ENCODE measurements at regions not wholly inside any gene's neighbourhood (a gene's known extent, or its start where the extent isn't known, plus 50 kb on each side); places are given as distances from the start of the nearest gene placed in this dataset.

DNA sequence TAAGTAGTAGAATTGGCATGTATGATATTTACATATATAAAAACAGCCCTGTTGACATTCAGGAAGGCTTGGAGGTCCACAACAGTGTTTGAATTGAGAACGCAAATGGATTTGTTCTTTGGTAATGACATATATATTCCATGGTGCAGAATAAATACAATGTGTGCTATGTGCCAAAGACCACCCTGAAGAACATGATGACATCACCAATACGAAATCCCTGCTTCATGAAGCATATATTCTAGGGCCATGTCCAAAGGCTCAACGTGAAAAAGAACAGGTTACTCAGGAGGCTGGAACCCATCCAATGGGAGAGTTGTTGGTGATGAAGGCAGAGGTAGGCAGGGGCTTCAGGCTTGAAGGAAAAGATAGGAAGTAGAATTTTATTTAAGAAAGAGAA lies 423.9 kb upstream of the MAF start:
- Histone ChIP-seq H3K4me3 (no peak overlapping the region), H3K27me3 (no peaks in the 10 kb centered on the region), H3K9me3 (no peaks in the 10 kb centered on the region), H3K27ac (no peak overlapping the region), H3K4me1 (no peaks in the 10 kb centered on the region), H3K36me3 (replicated peaks in 1 of 2; ENCODE audit: insufficient read depth in 1 of 2, low read depth in 2 of 2) (no peaks in the 10 kb centered on the region)
- WGBS, 2 donors = 73 to 79% methylated on average over 3 of the region's 3 CpGs
- intact Hi-C loops (cut with DNase I) = no loop called here
- TF ChIP-seq, protein P1, sequence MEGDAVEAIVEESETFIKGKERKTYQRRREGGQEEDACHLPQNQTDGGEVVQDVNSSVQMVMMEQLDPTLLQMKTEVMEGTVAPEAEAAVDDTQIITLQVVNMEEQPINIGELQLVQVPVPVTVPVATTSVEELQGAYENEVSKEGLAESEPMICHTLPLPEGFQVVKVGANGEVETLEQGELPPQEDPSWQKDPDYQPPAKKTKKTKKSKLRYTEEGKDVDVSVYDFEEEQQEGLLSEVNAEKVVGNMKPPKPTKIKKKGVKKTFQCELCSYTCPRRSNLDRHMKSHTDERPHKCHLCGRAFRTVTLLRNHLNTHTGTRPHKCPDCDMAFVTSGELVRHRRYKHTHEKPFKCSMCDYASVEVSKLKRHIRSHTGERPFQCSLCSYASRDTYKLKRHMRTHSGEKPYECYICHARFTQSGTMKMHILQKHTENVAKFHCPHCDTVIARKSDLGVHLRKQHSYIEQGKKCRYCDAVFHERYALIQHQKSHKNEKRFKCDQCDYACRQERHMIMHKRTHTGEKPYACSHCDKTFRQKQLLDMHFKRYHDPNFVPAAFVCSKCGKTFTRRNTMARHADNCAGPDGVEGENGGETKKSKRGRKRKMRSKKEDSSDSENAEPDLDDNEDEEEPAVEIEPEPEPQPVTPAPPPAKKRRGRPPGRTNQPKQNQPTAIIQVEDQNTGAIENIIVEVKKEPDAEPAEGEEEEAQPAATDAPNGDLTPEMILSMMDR (IDR thresholded peaks at IDR 0.05) = no peak
- TF ChIP-seq POLR2A (IDR thresholded peaks at IDR 0.05) = no peak
- ATAC-seq (no peak), DNase-seq (no peak)

DNA sequence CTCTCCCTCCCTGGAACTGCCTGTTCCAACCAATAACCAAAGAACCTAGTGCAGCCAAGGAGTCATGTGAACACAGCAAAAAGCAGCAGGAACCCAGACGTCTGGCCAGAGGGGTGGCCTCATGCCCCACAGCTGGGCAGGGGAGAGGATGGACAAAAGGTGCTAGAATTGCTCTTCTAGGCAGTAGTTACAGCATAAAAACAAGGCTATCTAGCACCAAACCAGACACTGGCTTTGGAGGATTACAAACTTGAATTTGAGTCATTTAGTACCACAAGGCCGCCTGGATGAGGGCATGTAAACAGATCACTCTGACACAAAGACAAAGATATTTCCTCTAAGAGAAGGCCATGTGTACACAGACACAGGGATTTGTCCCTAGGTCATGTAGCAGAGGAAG lies 423.3 kb upstream of the MAF start:
- Histone ChIP-seq H3K27ac (no peak overlapping the region), H3K4me3 (no peak overlapping the region), H3K4me1 (no peaks in the 10 kb centered on the region), H3K36me3 (replicated peaks in 1 of 2; ENCODE audit: insufficient read depth in 1 of 2, low read depth in 2 of 2) (no peaks in the 10 kb centered on the region), H3K27me3 (no peaks in the 10 kb centered on the region), H3K9me3 (no peaks in the 10 kb centered on the region)
- TF ChIP-seq POLR2A (IDR thresholded peaks at IDR 0.05) = no peak
- TF ChIP-seq, protein P1 (IDR thresholded peaks at IDR 0.05) = no peak
- ATAC-seq = no peak
- 84 to 85% methylated on average over 2 of the region's 2 CpGs for WGBS, 2 donors
- DNase-seq = no peak
- intact Hi-C loops (cut with DNase I) = no loop called here

DNA sequence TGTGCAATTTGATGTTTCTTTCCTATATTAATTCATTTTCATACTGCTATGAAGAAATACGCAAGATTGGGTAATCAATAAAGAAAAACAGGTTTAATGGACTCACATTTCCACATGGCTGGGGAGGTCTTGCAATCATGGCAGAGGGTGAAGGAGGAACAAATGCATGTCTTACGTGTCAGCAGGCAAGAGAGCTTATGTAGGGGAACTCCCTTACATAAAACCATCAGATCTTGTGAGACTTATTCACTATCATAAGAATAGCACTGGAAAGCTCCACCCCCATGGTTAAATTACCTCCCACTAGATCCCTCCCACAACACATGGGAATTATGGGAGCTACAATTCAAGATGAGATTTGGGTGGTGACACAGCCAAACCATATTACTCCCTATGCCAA lies 418.9 kb upstream of the MAF start:
- intact Hi-C loops (cut with DNase I) = no loop called here
- Histone ChIP-seq H3K27me3 (no peaks in the 10 kb centered on the region), H3K4me3 (no peak overlapping the region), H3K36me3 (replicated peaks in 1 of 2; ENCODE audit: insufficient read depth in 1 of 2, low read depth in 2 of 2) (no peaks in the 10 kb centered on the region), H3K4me1 (no peaks in the 10 kb centered on the region), H3K27ac (no peak overlapping the region), H3K9me3 (no peaks in the 10 kb centered on the region)
- DNase-seq (no peak), ATAC-seq (no peak)
- 38 to 71% methylated on average over 2 of the region's 2 CpGs for WGBS, 2 donors
- no peak for TF ChIP-seq POLR2A (IDR thresholded peaks at IDR 0.05)
- TF ChIP-seq, protein P1 (IDR thresholded peaks at IDR 0.05) = no peak

DNA sequence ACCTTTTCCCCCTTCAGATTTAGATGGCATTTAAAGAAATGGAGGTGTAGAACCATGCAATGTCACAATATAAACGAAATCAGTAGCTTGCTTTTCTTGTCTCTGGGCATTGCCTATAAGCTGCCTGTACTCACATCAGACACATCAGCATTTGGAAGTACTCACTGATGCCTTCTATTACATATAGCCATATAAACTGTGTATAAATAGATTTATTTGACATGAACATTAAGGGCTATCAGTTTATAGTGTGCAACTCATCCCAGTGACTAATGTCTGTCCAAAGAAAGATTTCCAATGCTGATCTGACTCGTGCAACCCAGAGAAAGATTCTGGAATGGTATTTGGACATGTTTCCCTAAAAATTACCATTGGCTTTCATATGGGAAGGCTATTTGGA lies 417.9 kb upstream of the MAF start:
- Histone ChIP-seq H3K9me3 (no peaks in the 10 kb centered on the region), H3K27ac (no peak overlapping the region), H3K4me3 (no peak overlapping the region), H3K36me3 (replicated peaks in 1 of 2; ENCODE audit: insufficient read depth in 1 of 2, low read depth in 2 of 2) (no peaks in the 10 kb centered on the region), H3K4me1 (no peaks in the 10 kb centered on the region), H3K27me3 (no peaks in the 10 kb centered on the region)
- WGBS, 2 donors = 53 to 57% methylated on average over 2 of the region's 2 CpGs
- ATAC-seq (no peak), DNase-seq (no peak)
- no peak for TF ChIP-seq POLR2A (IDR thresholded peaks at IDR 0.05)
- TF ChIP-seq, protein P1 (IDR thresholded peaks at IDR 0.05) = no peak
- intact Hi-C loops (cut with DNase I) = no loop called here

DNA sequence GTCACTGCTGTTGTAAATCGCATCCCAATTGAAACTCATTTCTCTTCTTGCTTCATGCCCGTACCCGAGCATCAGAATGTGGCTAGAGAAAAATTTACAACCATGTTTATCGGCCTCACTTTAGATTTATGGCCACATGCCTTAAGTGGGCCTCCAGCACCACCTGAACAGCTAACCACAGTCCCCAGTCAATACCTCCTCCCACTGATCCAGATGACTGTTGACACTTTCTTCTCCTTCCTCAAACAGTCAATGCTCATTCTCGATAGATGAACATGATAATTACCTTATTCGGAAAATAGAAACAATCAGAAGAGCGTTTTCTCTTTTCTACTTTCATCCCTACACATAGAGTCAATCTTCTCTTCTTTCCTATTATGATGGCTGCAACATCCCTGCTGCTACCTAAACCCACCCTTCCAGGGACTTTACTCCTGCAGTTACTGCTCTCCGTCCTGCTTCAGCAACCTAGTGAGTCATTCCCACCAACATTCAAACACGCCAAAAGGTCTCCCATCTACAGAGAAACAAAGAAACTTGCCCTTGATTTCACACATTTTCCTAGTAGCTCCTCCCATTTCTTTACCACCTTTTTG lies 416.3 kb upstream of the MAF start:
- 63 to 76% methylated on average over 9 of the region's 9 CpGs for WGBS, 2 donors
- no peaks in the 10 kb centered on the region for H3K36me3 ChIP-seq (replicated peaks in 1 of 2; ENCODE audit: insufficient read depth in 1 of 2, low read depth in 2 of 2)
- ATAC-seq = no peak
- intact Hi-C loops (cut with DNase I) = no loop called here
- H3K4me3 ChIP-seq = no peak overlapping the region
- no peaks in the 10 kb centered on the region for H3K9me3 ChIP-seq
- H3K4me1 ChIP-seq = no peaks in the 10 kb centered on the region
- no peak for DNase-seq
- H3K27ac ChIP-seq = no peak overlapping the region
- H3K27me3 ChIP-seq = no peaks in the 10 kb centered on the region
- TF ChIP-seq, protein P1 (IDR thresholded peaks at IDR 0.05) = no peak
- no peak for TF ChIP-seq POLR2A (IDR thresholded peaks at IDR 0.05)
